HepG2 (cell line): ENCODE measurements at regions not wholly inside any gene's neighbourhood (a gene's known extent, or its start where the extent isn't known, plus 50 kb on each side); places are given as distances from the start of the nearest gene placed in this dataset.

Experiments
- CBFB ChIP-seq: sonication (generic); formaldehyde crosslinking; IDR thresholded peaks from 2 replicates; pipeline ENCODE4 v1.4.0; 2020; ENCODE audit warnings: missing genetic modification reagents
- REST ChIP-seq, 2 experiments: IDR thresholded peaks; 2 replicates each; pipeline ENCODE4 v1.6.1; 2011 to 2012; ENCODE audit warnings: low read length in 2 of 2, borderline replicate concordance in 1 of 2, low read depth in 1 of 2, mild to moderate bottlenecking in 1 of 2, moderate library complexity in 1 of 2
- RNF2 ChIP-seq: fragments of 450-650 bp; conservative IDR thresholded peaks from 2 replicates; pipeline ENCODE4 v1.6.1; 2016; ENCODE audit warnings: low read depth
- SNAPC5 ChIP-seq: sonication (generic); formaldehyde crosslinking; IDR thresholded peaks from 2 replicates; pipeline ENCODE4 v1.8.1; 2023; ENCODE audit warnings: mild to moderate bottlenecking, missing genetic modification reagents, borderline replicate concordance

GRCh38 chr15:93770788-93771187 is 460.6 kb upstream of the MCTP2 start:
- TF ChIP-seq RNF2 (no peak), CBFB (no peak), REST (IDR thresholded peaks at IDR 0.05; ENCODE audit: borderline replicate concordance in 1 of 2, low read depth in 1 of 2, low read length in 2 of 2) (no peak), SNAPC5 (CRISPR knock-in tag) (no peak)
